ENCODE measurements at regions not wholly inside any gene's neighbourhood (a gene's known extent, or its start where the extent isn't known, plus 50 kb on each side); places are given as distances from the start of the nearest gene placed in this dataset.

DNA sequence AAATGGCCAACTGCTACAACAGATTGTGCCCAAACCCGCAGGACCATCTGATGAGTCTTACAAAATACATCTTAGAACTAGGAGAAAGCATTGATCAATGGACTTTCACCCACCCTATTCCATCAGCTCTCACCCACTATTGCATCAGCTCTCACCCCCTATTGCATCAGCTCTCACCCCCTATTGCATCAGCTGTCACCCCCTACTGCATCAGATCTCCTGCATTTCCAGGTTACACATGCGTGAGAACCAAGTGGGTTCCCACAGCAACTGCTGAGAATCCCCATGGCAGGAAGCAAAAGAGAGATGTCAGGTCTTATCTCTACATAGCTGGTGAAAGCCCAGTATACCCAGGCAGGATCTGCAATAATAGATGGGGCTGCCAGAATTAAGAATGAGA, 533.5 kb downstream of the LTN1 start:
- no peaks in the 10 kb centered on the region for H3K4me1 Mint-ChIP-seq
- DNase-seq (no peak), ATAC-seq (no peak)
- H3K36me3 Mint-ChIP-seq (ENCODE audit: low read depth): no peaks in the 10 kb centered on the region
- no peak overlapping the region for H3K27ac Mint-ChIP-seq
- H3K9me3 ChIP-seq (ENCODE audit: control insufficient read depth, low read length, poor library complexity, severe bottlenecking): no peaks in the 10 kb centered on the region
- H3K4me3 Mint-ChIP-seq: no peak overlapping the region
- no peaks in the 10 kb centered on the region for H3K27me3 Mint-ChIP-seq

- no peaks in the 10 kb centered on the region for H3K9me3 ChIP-seq (ENCODE audit: control insufficient read depth, low read length, poor library complexity, severe bottlenecking)
- H3K27me3 Mint-ChIP-seq: no peaks in the 10 kb centered on the region
- no peaks in the 10 kb centered on the region for H3K4me1 Mint-ChIP-seq
- no peak overlapping the region for H3K27ac Mint-ChIP-seq
- no peak overlapping the region for H3K4me3 Mint-ChIP-seq
- H3K36me3 Mint-ChIP-seq (ENCODE audit: low read depth): no peaks in the 10 kb centered on the region
- ATAC-seq: no peak
- DNase-seq: no peak
These were observed 534.2 kb downstream of the LTN1 start for GRCh38 chr21:28458446-28458845.

DNA sequence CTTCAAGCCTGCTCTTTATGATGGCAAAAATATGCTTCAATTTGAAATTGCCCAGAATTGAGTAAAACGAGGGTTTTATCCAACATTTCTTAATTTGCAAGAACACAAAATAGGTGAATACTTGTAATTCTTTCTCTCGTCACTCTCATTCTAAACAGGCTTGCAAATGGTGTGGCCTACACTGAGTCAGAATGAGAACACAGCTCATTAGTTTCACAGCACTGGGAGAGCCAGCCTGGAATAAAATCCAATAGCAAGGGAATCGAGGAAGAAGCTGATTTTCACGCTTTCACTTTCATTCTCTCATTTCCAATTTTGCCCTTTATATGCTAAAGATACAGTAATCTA, 537.5 kb downstream of the LTN1 start:
- ATAC-seq: no peak
- H3K4me3 Mint-ChIP-seq: no peak overlapping the region
- no peaks in the 10 kb centered on the region for H3K9me3 ChIP-seq (ENCODE audit: control insufficient read depth, low read length, poor library complexity, severe bottlenecking)
- no peaks in the 10 kb centered on the region for H3K4me1 Mint-ChIP-seq
- no peak for DNase-seq
- H3K36me3 Mint-ChIP-seq (ENCODE audit: low read depth): no peaks in the 10 kb centered on the region
- H3K27ac Mint-ChIP-seq: no peak overlapping the region
- H3K27me3 Mint-ChIP-seq: peaks cover 8% of the 10 kb centered on the region

- H3K9me3 ChIP-seq (ENCODE audit: control insufficient read depth, low read length, poor library complexity, severe bottlenecking): no peaks in the 10 kb centered on the region
- peaks cover 8% of the 10 kb centered on the region for H3K27me3 Mint-ChIP-seq
- no peak overlapping the region for H3K4me3 Mint-ChIP-seq
- H3K36me3 Mint-ChIP-seq (ENCODE audit: low read depth): no peaks in the 10 kb centered on the region
- H3K27ac Mint-ChIP-seq: no peak overlapping the region
- DNase-seq (no peak), ATAC-seq (no peak)
- H3K4me1 Mint-ChIP-seq: no peaks in the 10 kb centered on the region
These were observed 538.0 kb downstream of the LTN1 start for GRCh38 chr21:28454564-28455252.

- peaks cover 8% of the 10 kb centered on the region for H3K27me3 Mint-ChIP-seq
- H3K36me3 Mint-ChIP-seq (ENCODE audit: low read depth): no peaks in the 10 kb centered on the region
- no peak overlapping the region for H3K4me3 Mint-ChIP-seq
- H3K4me1 Mint-ChIP-seq: no peaks in the 10 kb centered on the region
- H3K9me3 ChIP-seq (ENCODE audit: control insufficient read depth, low read length, poor library complexity, severe bottlenecking): no peaks in the 10 kb centered on the region
- ATAC-seq (no peak), DNase-seq (no peak)
- H3K27ac Mint-ChIP-seq: no peak overlapping the region
These were observed 545.2 kb downstream of the LTN1 start for GRCh38 chr21:28447462-28447861.

GRCh38 chr21:28445141-28445830, 547.4 kb downstream of the LTN1 start:
- no peaks in the 10 kb centered on the region for H3K36me3 Mint-ChIP-seq (ENCODE audit: low read depth)
- ATAC-seq (no peak), DNase-seq (no peak)
- H3K4me3 Mint-ChIP-seq: no peak overlapping the region
- H3K27me3 Mint-ChIP-seq: peaks cover 7% of the 10 kb centered on the region
- peaks cover 2% of the 10 kb centered on the region for H3K4me1 Mint-ChIP-seq
- no peak overlapping the region for H3K27ac Mint-ChIP-seq
- no peaks in the 10 kb centered on the region for H3K9me3 ChIP-seq (ENCODE audit: control insufficient read depth, low read length, poor library complexity, severe bottlenecking)

DNA sequence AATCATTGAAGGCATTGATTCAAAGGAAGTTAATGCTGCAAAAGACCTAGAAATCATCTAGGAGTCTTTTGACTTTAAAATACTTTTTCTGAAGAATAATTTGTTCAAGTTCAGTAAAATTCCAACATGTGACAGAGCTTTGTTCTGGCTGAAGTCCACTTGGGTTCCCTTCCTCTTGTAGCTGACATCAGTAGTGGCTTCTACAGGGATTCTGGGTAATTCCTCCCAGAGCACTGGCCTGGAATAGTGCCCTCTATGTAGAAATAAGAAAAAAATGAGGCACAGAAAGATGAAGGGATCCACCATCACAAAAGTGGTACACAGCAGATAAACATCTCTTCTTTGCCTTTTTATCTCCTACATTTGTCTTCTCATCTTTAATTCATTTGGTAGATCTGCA, 548.1 kb downstream of the LTN1 start:
- Mint-ChIP-seq H3K4me1 (peaks cover 2% of the 10 kb centered on the region), H3K36me3 (ENCODE audit: low read depth) (no peaks in the 10 kb centered on the region), H3K4me3 (no peak overlapping the region)

GRCh38 chr21:28444111-28444510, 548.6 kb downstream of the LTN1 start:
- ATAC-seq: no peak
- Mint-ChIP-seq H3K4me3 (no peak overlapping the region), H3K27me3 (peaks cover 7% of the 10 kb centered on the region), H3K4me1 (peaks cover 2% of the 10 kb centered on the region), H3K27ac (no peak overlapping the region), H3K36me3 (ENCODE audit: low read depth) (no peaks in the 10 kb centered on the region)
- H3K9me3 ChIP-seq (ENCODE audit: control insufficient read depth, low read length, poor library complexity, severe bottlenecking): no peaks in the 10 kb centered on the region
- no peak for DNase-seq

More for the DNA sequence above, 548.1 kb downstream of the LTN1 start:
- no peak for DNase-seq
- ATAC-seq: no peak
- H3K27ac Mint-ChIP-seq: no peak overlapping the region
- H3K27me3 Mint-ChIP-seq: peaks cover 7% of the 10 kb centered on the region
- no peaks in the 10 kb centered on the region for H3K9me3 ChIP-seq (ENCODE audit: control insufficient read depth, low read length, poor library complexity, severe bottlenecking)

- no peaks in the 10 kb centered on the region for H3K9me3 ChIP-seq (ENCODE audit: control insufficient read depth, low read length, poor library complexity, severe bottlenecking)
- H3K27me3 Mint-ChIP-seq: peaks cover 7% of the 10 kb centered on the region
- ATAC-seq: no peak
These were observed 550.1 kb downstream of the LTN1 start for GRCh38 chr21:28442624-28443023.

GRCh38 chr21:28442085-28442484, 550.6 kb downstream of the LTN1 start:
- no peak overlapping the region for H3K27ac Mint-ChIP-seq
- H3K9me3 ChIP-seq (ENCODE audit: control insufficient read depth, low read length, poor library complexity, severe bottlenecking): no peaks in the 10 kb centered on the region
- no peak for DNase-seq
- H3K4me3 Mint-ChIP-seq: no peak overlapping the region
- H3K4me1 Mint-ChIP-seq: peaks cover 2% of the 10 kb centered on the region
- no peak for ATAC-seq
- peaks cover 7% of the 10 kb centered on the region for H3K27me3 Mint-ChIP-seq
- H3K36me3 Mint-ChIP-seq (ENCODE audit: low read depth): no peaks in the 10 kb centered on the region

More at GRCh38 chr21:28442624-28443023, 550.1 kb downstream of the LTN1 start:
- Mint-ChIP-seq H3K4me1 (peaks cover 2% of the 10 kb centered on the region), H3K4me3 (no peak overlapping the region), H3K36me3 (ENCODE audit: low read depth) (no peaks in the 10 kb centered on the region), H3K27ac (no peak overlapping the region)
- DNase-seq: no peak

- Mint-ChIP-seq H3K4me1 (peaks cover 2% of the 10 kb centered on the region), H3K27me3 (peaks cover 7% of the 10 kb centered on the region), H3K27ac (no peak overlapping the region)
These were observed 552.9 kb downstream of the LTN1 start for GRCh38 chr21:28439788-28440187.

DNA sequence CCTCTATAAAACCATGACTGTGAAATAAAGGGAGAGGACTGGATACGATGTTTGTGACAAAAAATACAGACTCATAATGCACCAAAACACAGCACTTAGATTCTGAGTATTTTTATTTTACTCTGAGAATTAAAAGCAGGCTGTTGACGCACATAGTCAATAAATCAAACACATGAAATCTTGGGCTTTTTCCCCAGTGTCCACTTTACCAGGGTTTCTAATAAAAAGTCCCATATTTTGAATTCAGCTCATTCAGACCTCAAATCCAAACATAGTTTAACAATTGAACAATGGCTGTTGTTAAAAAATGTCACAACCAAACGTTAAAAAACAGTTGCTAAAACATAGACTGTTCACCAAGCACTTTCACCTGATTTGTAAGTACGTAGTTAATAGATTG, 553.4 kb downstream of the LTN1 start:
- H3K4me1 Mint-ChIP-seq: peaks cover 2% of the 10 kb centered on the region
- H3K36me3 Mint-ChIP-seq (ENCODE audit: low read depth): no peaks in the 10 kb centered on the region
- no peak for DNase-seq
- H3K9me3 ChIP-seq (ENCODE audit: control insufficient read depth, low read length, poor library complexity, severe bottlenecking): no peaks in the 10 kb centered on the region
- no peak overlapping the region for H3K4me3 Mint-ChIP-seq
- peaks cover 7% of the 10 kb centered on the region for H3K27me3 Mint-ChIP-seq
- ATAC-seq: no peak
- no peak overlapping the region for H3K27ac Mint-ChIP-seq

More at GRCh38 chr21:28439788-28440187, 552.9 kb downstream of the LTN1 start:
- ATAC-seq (no peak), DNase-seq (no peak)
- Mint-ChIP-seq H3K36me3 (ENCODE audit: low read depth) (no peaks in the 10 kb centered on the region), H3K4me3 (no peak overlapping the region)
- no peaks in the 10 kb centered on the region for H3K9me3 ChIP-seq (ENCODE audit: control insufficient read depth, low read length, poor library complexity, severe bottlenecking)

GRCh38 chr21:28437061-28437460, 555.6 kb downstream of the LTN1 start:
- Mint-ChIP-seq H3K27ac (no peak overlapping the region), H3K36me3 (ENCODE audit: low read depth) (no peaks in the 10 kb centered on the region), H3K4me3 (no peak overlapping the region), H3K27me3 (peaks cover 7% of the 10 kb centered on the region), H3K4me1 (peaks cover 2% of the 10 kb centered on the region)
- ATAC-seq (no peak), DNase-seq (no peak)
- no peaks in the 10 kb centered on the region for H3K9me3 ChIP-seq (ENCODE audit: control insufficient read depth, low read length, poor library complexity, severe bottlenecking)
